HL-60 (cell line): ENCODE measurements at regions not wholly inside any gene's neighbourhood (a gene's known extent, or its start where the extent isn't known, plus 50 kb on each side); places are given as distances from the start of the nearest gene placed in this dataset.

ENCODE experiments used
- GABPA ChIP-seq: IDR thresholded peaks from 2 replicates; pipeline ENCODE4 v1.6.1; 2012; ENCODE audit warnings: low read depth
- POLR2AphosphoS5 ChIP-seq: IDR thresholded peaks from 2 replicates; pipeline ENCODE4 v1.6.1; 2012; ENCODE audit warnings: low read depth
- SPI1 ChIP-seq: IDR thresholded peaks from 2 replicates; pipeline ENCODE4 v1.6.1; 2012; ENCODE audit warnings: low read depth, mild to moderate bottlenecking, borderline replicate concordance
- TF ChIP-seq, protein P1 (sequence below): IDR thresholded peaks from one replicate; pipeline ENCODE4 v1.5.1; 2011; ENCODE audit warnings: low read length, control low read depth, inconsistent platforms; ENCODE audit not compliant: insufficient read depth
- TF ChIP-seq, protein P2 (sequence below): IDR thresholded peaks from 2 replicates; pipeline ENCODE4 v1.6.1; 2012; ENCODE audit warnings: low read depth; ENCODE audit not compliant: insufficient replicate concordance

- TF ChIP-seq POLR2AphosphoS5 (no peak), GABPA (no peak), SPI1 (no peak)
- TF ChIP-seq, protein P1, sequence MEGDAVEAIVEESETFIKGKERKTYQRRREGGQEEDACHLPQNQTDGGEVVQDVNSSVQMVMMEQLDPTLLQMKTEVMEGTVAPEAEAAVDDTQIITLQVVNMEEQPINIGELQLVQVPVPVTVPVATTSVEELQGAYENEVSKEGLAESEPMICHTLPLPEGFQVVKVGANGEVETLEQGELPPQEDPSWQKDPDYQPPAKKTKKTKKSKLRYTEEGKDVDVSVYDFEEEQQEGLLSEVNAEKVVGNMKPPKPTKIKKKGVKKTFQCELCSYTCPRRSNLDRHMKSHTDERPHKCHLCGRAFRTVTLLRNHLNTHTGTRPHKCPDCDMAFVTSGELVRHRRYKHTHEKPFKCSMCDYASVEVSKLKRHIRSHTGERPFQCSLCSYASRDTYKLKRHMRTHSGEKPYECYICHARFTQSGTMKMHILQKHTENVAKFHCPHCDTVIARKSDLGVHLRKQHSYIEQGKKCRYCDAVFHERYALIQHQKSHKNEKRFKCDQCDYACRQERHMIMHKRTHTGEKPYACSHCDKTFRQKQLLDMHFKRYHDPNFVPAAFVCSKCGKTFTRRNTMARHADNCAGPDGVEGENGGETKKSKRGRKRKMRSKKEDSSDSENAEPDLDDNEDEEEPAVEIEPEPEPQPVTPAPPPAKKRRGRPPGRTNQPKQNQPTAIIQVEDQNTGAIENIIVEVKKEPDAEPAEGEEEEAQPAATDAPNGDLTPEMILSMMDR, result no peak
- TF ChIP-seq, protein P2, sequence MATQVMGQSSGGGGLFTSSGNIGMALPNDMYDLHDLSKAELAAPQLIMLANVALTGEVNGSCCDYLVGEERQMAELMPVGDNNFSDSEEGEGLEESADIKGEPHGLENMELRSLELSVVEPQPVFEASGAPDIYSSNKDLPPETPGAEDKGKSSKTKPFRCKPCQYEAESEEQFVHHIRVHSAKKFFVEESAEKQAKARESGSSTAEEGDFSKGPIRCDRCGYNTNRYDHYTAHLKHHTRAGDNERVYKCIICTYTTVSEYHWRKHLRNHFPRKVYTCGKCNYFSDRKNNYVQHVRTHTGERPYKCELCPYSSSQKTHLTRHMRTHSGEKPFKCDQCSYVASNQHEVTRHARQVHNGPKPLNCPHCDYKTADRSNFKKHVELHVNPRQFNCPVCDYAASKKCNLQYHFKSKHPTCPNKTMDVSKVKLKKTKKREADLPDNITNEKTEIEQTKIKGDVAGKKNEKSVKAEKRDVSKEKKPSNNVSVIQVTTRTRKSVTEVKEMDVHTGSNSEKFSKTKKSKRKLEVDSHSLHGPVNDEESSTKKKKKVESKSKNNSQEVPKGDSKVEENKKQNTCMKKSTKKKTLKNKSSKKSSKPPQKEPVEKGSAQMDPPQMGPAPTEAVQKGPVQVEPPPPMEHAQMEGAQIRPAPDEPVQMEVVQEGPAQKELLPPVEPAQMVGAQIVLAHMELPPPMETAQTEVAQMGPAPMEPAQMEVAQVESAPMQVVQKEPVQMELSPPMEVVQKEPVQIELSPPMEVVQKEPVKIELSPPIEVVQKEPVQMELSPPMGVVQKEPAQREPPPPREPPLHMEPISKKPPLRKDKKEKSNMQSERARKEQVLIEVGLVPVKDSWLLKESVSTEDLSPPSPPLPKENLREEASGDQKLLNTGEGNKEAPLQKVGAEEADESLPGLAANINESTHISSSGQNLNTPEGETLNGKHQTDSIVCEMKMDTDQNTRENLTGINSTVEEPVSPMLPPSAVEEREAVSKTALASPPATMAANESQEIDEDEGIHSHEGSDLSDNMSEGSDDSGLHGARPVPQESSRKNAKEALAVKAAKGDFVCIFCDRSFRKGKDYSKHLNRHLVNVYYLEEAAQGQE, result no peak
These were observed 71.6 kb upstream of the UBAC2 start for GRCh38 chr13:99129050-99129449.
